ENCODE measurements at regions not wholly inside any gene's neighbourhood (a gene's known extent, or its start where the extent isn't known, plus 50 kb on each side); places are given as distances from the start of the nearest gene placed in this dataset.

DNA sequence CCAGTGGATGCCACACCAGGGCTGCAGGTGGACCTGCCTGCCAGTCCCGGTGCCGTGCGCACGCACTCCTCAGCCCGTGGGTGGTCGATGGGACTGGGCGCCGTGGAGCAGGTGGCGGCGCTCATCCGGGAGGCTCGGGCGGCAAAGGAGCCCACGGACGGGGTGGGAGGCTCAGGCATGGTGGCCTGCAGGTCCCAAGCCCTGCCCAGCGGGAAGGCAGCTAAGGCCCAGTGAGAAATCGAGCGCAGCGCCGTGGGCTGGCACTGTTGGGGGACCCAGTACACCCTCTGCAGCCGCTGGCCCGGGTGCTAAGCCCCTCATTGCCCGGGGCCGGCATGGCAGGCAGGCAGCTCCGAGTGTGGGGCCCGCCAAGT is 1171.8 kb upstream of the B3GALT2 start:
- TF ChIP-seq CTCF (IDR thresholded peaks at IDR 0.05) (no peak), POLR2AphosphoS5 (IDR thresholded peaks at IDR 0.05) (no peak)
